Fibroblast of pulmonary artery (primary cell): ENCODE measurements at regions not wholly inside any gene's neighbourhood (a gene's known extent, or its start where the extent isn't known, plus 50 kb on each side); places are given as distances from the start of the nearest gene placed in this dataset.

ENCODE experiments used
- DNase-seq: peaks from one replicate; pipeline ENCODE4 v3.0.0-alpha.2; 2010; ENCODE audit warnings: low read depth
- H3K4me3 ChIP-seq: replicated peaks from 2 replicates; pipeline ENCODE4 v1.5.1; 2011; ENCODE audit warnings: low read depth, mild to moderate bottlenecking, control low read depth, low read length, moderate library complexity
- TF ChIP-seq, protein P1 (sequence below): IDR thresholded peaks from 2 replicates; pipeline ENCODE4 v1.5.1; 2011; ENCODE audit warnings: mild to moderate bottlenecking, control low read depth, low read length, inconsistent platforms; ENCODE audit errors: missing control alignments

DNA sequence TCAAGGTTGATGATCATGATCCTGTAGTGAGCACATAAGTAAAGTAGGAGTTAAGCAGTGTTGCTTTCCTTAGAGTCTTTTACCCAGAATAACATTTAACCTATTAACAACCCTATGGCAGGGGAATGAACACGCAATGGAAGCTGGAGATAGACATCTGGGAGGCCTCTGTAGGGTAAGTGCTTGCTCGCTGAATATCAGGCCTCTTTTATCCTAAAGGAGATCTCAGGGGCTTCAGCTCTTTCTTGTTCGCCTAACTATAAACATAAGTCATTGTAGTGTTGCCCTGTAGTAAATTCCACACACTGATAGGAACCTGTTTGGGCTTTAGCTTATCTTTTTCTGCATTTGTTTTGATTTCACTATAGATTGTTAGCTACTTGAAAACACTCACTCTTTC lies 174.4 kb upstream of the TCF4 start:
- no peak overlapping the region for H3K4me3 ChIP-seq
- DNase-seq: no peak
- TF ChIP-seq, protein P1, sequence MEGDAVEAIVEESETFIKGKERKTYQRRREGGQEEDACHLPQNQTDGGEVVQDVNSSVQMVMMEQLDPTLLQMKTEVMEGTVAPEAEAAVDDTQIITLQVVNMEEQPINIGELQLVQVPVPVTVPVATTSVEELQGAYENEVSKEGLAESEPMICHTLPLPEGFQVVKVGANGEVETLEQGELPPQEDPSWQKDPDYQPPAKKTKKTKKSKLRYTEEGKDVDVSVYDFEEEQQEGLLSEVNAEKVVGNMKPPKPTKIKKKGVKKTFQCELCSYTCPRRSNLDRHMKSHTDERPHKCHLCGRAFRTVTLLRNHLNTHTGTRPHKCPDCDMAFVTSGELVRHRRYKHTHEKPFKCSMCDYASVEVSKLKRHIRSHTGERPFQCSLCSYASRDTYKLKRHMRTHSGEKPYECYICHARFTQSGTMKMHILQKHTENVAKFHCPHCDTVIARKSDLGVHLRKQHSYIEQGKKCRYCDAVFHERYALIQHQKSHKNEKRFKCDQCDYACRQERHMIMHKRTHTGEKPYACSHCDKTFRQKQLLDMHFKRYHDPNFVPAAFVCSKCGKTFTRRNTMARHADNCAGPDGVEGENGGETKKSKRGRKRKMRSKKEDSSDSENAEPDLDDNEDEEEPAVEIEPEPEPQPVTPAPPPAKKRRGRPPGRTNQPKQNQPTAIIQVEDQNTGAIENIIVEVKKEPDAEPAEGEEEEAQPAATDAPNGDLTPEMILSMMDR: no peak

DNA sequence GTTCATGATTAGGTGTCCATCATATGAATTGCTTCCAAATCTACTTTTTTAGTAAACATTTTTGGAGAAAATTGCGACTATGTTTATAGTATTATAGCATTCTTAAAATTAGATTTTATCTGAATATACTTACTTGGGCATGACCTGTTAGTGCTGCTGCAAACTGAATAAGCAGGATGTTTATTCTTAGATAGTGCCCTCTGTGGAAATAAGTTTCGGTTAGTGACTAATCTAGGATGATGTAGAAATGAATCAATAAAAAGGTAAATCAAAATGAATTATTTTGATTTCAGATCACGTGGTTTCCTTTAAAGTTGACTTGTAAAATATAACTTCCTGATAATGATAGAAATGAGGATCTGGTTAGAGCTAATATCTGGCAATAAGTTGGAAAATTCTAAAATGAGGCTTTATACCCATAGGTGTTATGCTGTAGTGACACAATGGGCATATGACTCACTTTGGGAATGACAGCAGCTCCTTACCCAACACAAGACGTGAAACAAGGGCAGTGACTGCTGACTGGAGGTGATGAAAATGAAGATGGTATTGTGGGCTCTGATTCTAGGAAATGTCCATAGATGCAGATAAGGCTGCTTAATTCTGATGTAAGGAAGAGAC lies 165.8 kb upstream of the TCF4 start:
- TF ChIP-seq, protein P1: no peak
- no peak overlapping the region for H3K4me3 ChIP-seq
- peak; percentile 51 for DNase-seq

DNA sequence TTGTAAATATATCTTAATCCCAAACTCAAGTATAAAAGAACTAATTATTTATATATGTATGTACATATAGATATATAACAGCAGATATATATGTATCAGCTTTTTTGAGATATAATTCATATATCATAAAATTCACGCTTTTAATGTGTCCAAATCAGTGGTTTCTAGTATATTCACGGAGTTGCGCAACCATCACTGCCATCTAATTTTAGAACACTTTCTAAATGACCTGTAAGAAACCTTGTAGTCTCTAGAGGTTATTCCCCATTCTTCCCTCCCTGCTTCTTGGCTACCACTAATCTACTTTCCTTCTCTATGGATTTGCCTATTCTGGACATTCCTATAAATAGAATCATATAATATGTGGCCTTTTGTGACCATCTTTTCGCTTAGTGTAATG lies 163.5 kb upstream of the TCF4 start:
- H3K4me3 ChIP-seq: no peak overlapping the region
- TF ChIP-seq, protein P1: no peak
- DNase-seq: no peak

DNA sequence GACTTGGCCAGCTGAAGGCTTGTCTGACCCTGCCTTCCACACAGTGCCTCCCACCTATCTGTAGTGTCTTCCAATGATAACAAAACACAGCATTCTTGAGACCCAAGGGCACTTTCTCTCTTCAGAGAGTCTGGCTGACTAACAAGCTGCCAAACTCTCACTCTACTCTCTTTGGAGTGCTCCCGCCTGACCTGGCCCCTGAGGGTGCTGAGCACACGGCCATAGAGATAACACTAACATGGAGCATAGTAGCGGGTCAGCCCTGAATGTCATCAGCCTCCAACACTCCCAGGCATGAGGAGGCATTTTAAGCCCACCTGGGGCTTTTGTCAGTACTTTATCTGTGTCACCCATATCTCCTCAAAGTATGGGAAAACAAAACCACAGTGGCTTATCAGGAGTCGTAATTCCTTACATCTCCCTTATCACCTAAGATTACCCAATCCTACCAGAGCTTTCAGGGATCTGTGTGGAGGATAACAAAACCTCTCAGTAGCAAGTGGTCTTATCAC lies 160.3 kb upstream of the TCF4 start:
- no peak overlapping the region for H3K4me3 ChIP-seq
- no peak for DNase-seq
- TF ChIP-seq, protein P1: no peak

DNA sequence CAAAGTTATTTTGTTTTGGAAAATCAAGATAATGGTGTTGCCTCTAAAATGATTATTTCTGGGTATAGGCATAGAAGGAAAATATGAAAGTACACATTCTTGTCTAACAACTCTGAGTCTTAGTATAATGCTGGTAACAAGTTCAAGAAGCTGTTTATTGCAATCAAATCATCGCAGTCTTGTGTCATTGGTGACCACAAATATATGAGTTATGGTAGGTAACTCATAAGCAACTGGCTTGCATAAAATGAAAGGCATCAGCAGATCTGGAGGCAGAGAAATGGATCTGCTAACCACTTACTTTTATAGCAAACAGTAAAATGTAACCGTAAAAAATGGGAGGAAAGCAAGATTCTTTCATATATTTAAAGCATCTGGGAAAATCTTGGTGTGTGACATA lies 156.2 kb upstream of the TCF4 start:
- DNase-seq: no peak
- TF ChIP-seq, protein P1: no peak
- no peak overlapping the region for H3K4me3 ChIP-seq

DNA sequence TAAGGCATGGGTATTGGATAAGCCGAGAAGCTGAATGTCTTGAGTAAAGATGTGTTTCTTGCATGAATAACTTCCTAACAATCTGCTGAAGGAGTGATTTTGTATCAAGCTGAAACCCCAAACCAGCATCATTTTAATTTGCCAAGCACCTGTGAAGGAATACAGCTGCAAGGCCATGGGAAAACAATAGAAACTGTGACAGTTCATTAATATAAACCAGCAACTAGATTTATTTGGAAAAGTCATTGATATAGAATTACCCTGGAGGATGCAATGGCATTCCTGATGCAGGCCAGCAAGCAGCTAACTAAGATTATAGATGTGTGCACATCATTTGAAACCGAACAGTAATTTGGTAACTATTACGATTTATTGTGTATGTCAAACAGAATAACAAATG lies 155.7 kb upstream of the TCF4 start:
- DNase-seq: no peak
- no peak overlapping the region for H3K4me3 ChIP-seq
- TF ChIP-seq, protein P1: no peak

DNA sequence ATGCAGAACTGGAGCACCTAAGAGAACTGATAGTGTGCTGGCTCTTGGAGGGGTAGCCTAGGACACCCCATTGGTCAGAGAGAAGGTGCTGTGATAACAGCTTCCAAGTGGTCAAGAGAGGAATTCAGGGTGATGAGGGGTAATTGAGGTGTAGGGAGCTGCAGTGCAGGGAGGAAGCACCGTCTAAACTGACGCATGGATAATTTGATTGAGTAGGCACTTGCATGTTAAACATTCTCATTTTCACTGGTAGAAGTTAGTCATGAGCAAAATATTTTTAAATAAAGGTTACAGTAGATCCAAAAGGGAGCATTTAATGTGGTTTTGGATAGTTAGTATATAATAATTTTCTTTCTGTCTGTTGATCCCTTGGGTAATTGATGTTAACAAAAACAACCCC lies 155.1 kb upstream of the TCF4 start:
- H3K4me3 ChIP-seq: no peak overlapping the region
- TF ChIP-seq, protein P1: no peak

More for the DNA sequence above, 155.1 kb upstream of the TCF4 start:
- DNase-seq: no peak
